GM23338 (cell line): ENCODE measurements at regions not wholly inside any gene's neighbourhood (a gene's known extent, or its start where the extent isn't known, plus 50 kb on each side); places are given as distances from the start of the nearest gene placed in this dataset.

ENCODE experiments used
- ATAC-seq: fragments of 200-7000 bp; cut with Tn5 transposase; 3 replicates; pipeline ENCODE4 v1.9.1; 2020
- DNase-seq: peaks from one replicate; pipeline ENCODE4 v3.0.0-alpha.2; 2015; ENCODE audit warnings: low spot score
- H2AFZ ChIP-seq: fragments of 200-600 bp; sonication (generic); 2 replicates; pipeline ENCODE4 v1.8.0; 2016; ENCODE audit warnings: antibody characterized with exemption, mild to moderate bottlenecking, moderate library complexity
- H3F3A ChIP-seq: fragments of 200-600 bp; sonication (generic); replicated peaks from 2 replicates; pipeline ENCODE4 v1.8.0; 2017; ENCODE audit warnings: antibody characterized with exemption, mixed run types, low read depth
- H3K27ac ChIP-seq: fragments of 200-600 bp; sonication (generic); 2 replicates; pipeline ENCODE4 v1.6.1; 2016; ENCODE audit warnings: low read depth
- H3K27me3 ChIP-seq: fragments of 200-600 bp; sonication (generic); 2 replicates; pipeline ENCODE4 v1.8.0; 2016; ENCODE audit warnings: mild to moderate bottlenecking, mixed run types, moderate library complexity; ENCODE audit not compliant: insufficient read depth
- H3K36me3 ChIP-seq: fragments of 200-600 bp; sonication (generic); 2 replicates; pipeline ENCODE4 v1.8.0; 2016; ENCODE audit warnings: mild to moderate bottlenecking; ENCODE audit not compliant: insufficient read depth
- H3K4me1 ChIP-seq: fragments of 200-600 bp; sonication (generic); 2 replicates; pipeline ENCODE4 v1.8.0; 2016; ENCODE audit warnings: mild to moderate bottlenecking, moderate library complexity; ENCODE audit not compliant: insufficient read depth
- H3K4me2 ChIP-seq: fragments of 200-600 bp; sonication (generic); 2 replicates; pipeline ENCODE4 v1.7.1; 2017; ENCODE audit warnings: mixed run types
- H3K4me3 ChIP-seq: fragments of 200-600 bp; sonication (generic); 2 replicates; pipeline ENCODE4 v1.6.1; 2016; ENCODE audit warnings: mixed run types
- H3K79me2 ChIP-seq: fragments of 200-600 bp; sonication (generic); replicated peaks from 2 replicates; pipeline ENCODE4 v1.8.0; 2017; ENCODE audit warnings: mild to moderate bottlenecking; ENCODE audit not compliant: insufficient read depth
- H3K9me2 ChIP-seq: fragments of 200-600 bp; sonication (generic); 2 replicates; pipeline ENCODE4 v1.8.0; 2017; ENCODE audit not compliant: insufficient read depth
- H4K20me1 ChIP-seq: fragments of 200-600 bp; sonication (generic); replicated peaks from 2 replicates; pipeline ENCODE4 v1.8.0; 2017; ENCODE audit warnings: mild to moderate bottlenecking; ENCODE audit not compliant: insufficient read depth
- H3K27ac Mint-ChIP-seq: 2 replicates; pipeline ENCODE4 v1.8.0; 2020; ENCODE audit warnings: inconsistent platforms, mild to moderate bottlenecking, moderate library complexity, mixed read lengths
- H3K27me3 Mint-ChIP-seq: 3 replicates; pipeline ENCODE4 v1.8.0; 2022; ENCODE audit warnings: low read depth, mild to moderate bottlenecking, moderate library complexity, mixed read lengths, inconsistent platforms; ENCODE audit not compliant: insufficient read depth, poor library complexity
- H3K36me3 Mint-ChIP-seq: 3 replicates; pipeline ENCODE4 v1.8.0; 2021; ENCODE audit warnings: low read depth, mild to moderate bottlenecking, inconsistent platforms, moderate library complexity, mixed read lengths
- H3K4me1 Mint-ChIP-seq: 3 replicates; pipeline ENCODE4 v1.8.0; 2020; ENCODE audit warnings: mild to moderate bottlenecking, inconsistent platforms, mixed read lengths
- H3K4me3 Mint-ChIP-seq: 3 replicates; pipeline ENCODE4 v1.8.0; 2021; ENCODE audit warnings: moderate library complexity, mild to moderate bottlenecking, inconsistent platforms, mixed read lengths
- H3K9me3 Mint-ChIP-seq: 3 replicates; pipeline ENCODE4 v1.8.0; 2020; ENCODE audit warnings: moderate library complexity, mild to moderate bottlenecking, inconsistent platforms, mixed read lengths
- CREB1 ChIP-seq: fragments of 250-450 bp; sonication (Bioruptor Pico); IDR thresholded peaks from 2 replicates; pipeline ENCODE4 v1.5.0; 2020; ENCODE audit warnings: low read depth, mild to moderate bottlenecking, moderate library complexity
- EZH2 ChIP-seq: fragments of 200-600 bp; sonication (generic); IDR thresholded peaks from one replicate; pipeline ENCODE4 v1.8.0; 2017; ENCODE audit warnings: antibody characterized with exemption, mild to moderate bottlenecking, low read depth; ENCODE audit not compliant: unreplicated experiment
- EZH2phosphoT487 ChIP-seq: fragments of 200-600 bp; sonication (generic); IDR thresholded peaks from one replicate; pipeline ENCODE4 v1.8.1; 2018; ENCODE audit warnings: antibody characterized with exemption; ENCODE audit not compliant: unreplicated experiment
- JUNB ChIP-seq: IDR thresholded peaks from one replicate; pipeline ENCODE4 v1.6.1; 2016; ENCODE audit warnings: antibody characterized with exemption; ENCODE audit not compliant: unreplicated experiment
- NANOG ChIP-seq: IDR thresholded peaks from 2 replicates; pipeline ENCODE4 v1.6.1; 2016; ENCODE audit warnings: antibody characterized with exemption, borderline replicate concordance
- POLR2AphosphoS5 ChIP-seq: IDR thresholded peaks from 2 replicates; pipeline ENCODE4 v1.6.1; 2016; ENCODE audit warnings: antibody characterized with exemption, low read depth
- STAT1 ChIP-seq: IDR thresholded peaks from one replicate; pipeline ENCODE4 v1.6.1; 2016; ENCODE audit warnings: antibody characterized with exemption; ENCODE audit not compliant: unreplicated experiment
- ZNF114 ChIP-seq: fragments of 250-450 bp; sonication (Bioruptor Pico); IDR thresholded peaks from 2 replicates; pipeline ENCODE4 v1.5.0; 2020; ENCODE audit warnings: mild to moderate bottlenecking, moderate library complexity
- TF ChIP-seq, protein P1 (sequence below): fragments of 250-450 bp; sonication (Bioruptor Pico); IDR thresholded peaks from 2 replicates; pipeline ENCODE4 v1.5.0; 2020; ENCODE audit warnings: mild to moderate bottlenecking, moderate library complexity
- TF ChIP-seq, protein P2 (sequence below): IDR thresholded peaks from one replicate; pipeline ENCODE4 v1.6.1; 2018; ENCODE audit warnings: antibody characterized with exemption; ENCODE audit not compliant: unreplicated experiment
- TF ChIP-seq, protein P3 (sequence below), 2 experiments: fragments of 200-600 bp in 1 of 2; sonication (generic) in 1 of 2; conservative IDR thresholded peaks; 2 replicates each; pipeline versions ENCODE4 v1.5.1 to v1.6.1; 2016 to 2017; ENCODE audit warnings: antibody characterized with exemption in 2 of 2, low read depth in 2 of 2, mild to moderate bottlenecking in 2 of 2, moderate library complexity in 1 of 2

DNA sequence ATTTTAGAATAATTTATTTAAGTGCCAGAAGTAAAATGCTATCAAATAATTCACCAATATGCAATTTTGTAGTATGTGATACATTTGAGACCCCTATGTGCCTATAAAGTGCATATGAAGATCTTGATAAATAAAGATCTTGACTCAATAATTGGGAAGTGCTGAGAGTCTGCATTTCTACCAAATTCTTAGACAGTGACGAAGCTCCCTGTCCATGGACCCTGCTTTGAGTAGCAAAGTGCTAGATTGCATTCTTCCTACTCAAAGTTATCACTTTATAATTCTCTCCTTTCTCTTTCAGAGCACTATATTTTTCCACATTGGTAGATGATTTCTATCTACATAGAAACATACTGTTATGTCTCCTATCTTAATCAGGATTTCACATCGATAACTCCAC is 1393.9 kb downstream of the ARAP2 start:
- Histone ChIP-seq H3K4me2 (no peak overlapping the region), H4K20me1 (no peaks in the 10 kb centered on the region), H2AFZ (no peak overlapping the region), H3K36me3 (no peaks in the 10 kb centered on the region), H3K9me2 (no peaks in the 10 kb centered on the region), H3K27ac (no peak overlapping the region), H3K4me1 (no peaks in the 10 kb centered on the region; the same call in 1 of the 2 replicates), H3K27me3 (no peaks in the 10 kb centered on the region), H3K4me3 (no peak overlapping the region), H3K79me2 (no peaks in the 10 kb centered on the region), H3F3A (no peaks in the 10 kb centered on the region)
- ATAC-seq (no peak), DNase-seq (no peak)
- Mint-ChIP-seq H3K27ac (no peak overlapping the region), H3K4me1 (no peaks in the 10 kb centered on the region), H3K9me3 (no peaks in the 10 kb centered on the region), H3K4me3 (no peak overlapping the region), H3K27me3 (no peaks in the 10 kb centered on the region), H3K36me3 (no peaks in the 10 kb centered on the region)
- TF ChIP-seq POLR2AphosphoS5, result no peak
- TF ChIP-seq EZH2, result no peak
- TF ChIP-seq CREB1 (CRISPR knock-in tag), result no peak
- TF ChIP-seq, protein P1, sequence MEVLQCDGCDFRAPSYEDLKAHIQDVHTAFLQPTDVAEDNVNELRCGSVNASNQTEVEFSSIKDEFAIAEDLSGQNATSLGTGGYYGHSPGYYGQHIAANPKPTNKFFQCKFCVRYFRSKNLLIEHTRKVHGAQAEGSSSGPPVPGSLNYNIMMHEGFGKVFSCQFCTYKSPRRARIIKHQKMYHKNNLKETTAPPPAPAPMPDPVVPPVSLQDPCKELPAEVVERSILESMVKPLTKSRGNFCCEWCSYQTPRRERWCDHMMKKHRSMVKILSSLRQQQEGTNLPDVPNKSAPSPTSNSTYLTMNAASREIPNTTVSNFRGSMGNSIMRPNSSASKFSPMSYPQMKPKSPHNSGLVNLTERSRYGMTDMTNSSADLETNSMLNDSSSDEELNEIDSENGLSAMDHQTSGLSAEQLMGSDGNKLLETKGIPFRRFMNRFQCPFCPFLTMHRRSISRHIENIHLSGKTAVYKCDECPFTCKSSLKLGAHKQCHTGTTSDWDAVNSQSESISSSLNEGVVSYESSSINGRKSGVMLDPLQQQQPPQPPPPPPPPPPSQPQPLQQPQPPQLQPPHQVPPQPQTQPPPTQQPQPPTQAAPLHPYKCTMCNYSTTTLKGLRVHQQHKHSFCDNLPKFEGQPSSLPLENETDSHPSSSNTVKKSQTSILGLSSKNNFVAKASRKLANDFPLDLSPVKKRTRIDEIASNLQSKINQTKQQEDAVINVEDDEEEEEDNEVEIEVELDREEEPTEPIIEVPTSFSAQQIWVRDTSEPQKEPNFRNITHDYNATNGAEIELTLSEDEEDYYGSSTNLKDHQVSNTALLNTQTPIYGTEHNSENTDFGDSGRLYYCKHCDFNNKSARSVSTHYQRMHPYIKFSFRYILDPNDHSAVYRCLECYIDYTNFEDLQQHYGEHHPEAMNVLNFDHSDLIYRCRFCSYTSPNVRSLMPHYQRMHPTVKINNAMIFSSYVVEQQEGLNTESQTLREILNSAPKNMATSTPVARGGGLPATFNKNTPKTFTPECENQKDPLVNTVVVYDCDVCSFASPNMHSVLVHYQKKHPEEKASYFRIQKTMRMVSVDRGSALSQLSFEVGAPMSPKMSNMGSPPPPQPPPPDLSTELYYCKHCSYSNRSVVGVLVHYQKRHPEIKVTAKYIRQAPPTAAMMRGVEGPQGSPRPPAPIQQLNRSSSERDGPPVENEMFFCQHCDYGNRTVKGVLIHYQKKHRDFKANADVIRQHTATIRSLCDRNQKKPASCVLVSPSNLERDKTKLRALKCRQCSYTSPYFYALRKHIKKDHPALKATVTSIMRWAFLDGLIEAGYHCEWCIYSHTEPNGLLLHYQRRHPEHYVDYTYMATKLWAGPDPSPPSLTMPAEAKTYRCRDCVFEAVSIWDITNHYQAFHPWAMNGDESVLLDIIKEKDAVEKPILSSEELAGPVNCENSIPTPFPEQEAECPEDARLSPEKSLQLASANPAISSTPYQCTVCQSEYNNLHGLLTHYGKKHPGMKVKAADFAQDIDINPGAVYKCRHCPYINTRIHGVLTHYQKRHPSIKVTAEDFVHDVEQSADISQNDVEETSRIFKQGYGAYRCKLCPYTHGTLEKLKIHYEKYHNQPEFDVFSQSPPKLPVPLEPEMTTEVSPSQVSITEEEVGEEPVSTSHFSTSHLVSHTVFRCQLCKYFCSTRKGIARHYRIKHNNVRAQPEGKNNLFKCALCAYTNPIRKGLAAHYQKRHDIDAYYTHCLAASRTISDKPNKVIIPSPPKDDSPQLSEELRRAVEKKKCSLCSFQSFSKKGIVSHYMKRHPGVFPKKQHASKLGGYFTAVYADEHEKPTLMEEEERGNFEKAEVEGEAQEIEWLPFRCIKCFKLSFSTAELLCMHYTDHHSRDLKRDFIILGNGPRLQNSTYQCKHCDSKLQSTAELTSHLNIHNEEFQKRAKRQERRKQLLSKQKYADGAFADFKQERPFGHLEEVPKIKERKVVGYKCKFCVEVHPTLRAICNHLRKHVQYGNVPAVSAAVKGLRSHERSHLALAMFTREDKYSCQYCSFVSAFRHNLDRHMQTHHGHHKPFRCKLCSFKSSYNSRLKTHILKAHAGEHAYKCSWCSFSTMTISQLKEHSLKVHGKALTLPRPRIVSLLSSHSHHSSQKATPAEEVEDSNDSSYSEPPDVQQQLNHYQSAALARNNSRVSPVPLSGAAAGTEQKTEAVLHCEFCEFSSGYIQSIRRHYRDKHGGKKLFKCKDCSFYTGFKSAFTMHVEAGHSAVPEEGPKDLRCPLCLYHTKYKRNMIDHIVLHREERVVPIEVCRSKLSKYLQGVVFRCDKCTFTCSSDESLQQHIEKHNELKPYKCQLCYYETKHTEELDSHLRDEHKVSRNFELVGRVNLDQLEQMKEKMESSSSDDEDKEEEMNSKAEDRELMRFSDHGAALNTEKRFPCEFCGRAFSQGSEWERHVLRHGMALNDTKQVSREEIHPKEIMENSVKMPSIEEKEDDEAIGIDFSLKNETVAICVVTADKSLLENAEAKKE (CRISPR knock-in tag), result no peak
- TF ChIP-seq, protein P2, sequence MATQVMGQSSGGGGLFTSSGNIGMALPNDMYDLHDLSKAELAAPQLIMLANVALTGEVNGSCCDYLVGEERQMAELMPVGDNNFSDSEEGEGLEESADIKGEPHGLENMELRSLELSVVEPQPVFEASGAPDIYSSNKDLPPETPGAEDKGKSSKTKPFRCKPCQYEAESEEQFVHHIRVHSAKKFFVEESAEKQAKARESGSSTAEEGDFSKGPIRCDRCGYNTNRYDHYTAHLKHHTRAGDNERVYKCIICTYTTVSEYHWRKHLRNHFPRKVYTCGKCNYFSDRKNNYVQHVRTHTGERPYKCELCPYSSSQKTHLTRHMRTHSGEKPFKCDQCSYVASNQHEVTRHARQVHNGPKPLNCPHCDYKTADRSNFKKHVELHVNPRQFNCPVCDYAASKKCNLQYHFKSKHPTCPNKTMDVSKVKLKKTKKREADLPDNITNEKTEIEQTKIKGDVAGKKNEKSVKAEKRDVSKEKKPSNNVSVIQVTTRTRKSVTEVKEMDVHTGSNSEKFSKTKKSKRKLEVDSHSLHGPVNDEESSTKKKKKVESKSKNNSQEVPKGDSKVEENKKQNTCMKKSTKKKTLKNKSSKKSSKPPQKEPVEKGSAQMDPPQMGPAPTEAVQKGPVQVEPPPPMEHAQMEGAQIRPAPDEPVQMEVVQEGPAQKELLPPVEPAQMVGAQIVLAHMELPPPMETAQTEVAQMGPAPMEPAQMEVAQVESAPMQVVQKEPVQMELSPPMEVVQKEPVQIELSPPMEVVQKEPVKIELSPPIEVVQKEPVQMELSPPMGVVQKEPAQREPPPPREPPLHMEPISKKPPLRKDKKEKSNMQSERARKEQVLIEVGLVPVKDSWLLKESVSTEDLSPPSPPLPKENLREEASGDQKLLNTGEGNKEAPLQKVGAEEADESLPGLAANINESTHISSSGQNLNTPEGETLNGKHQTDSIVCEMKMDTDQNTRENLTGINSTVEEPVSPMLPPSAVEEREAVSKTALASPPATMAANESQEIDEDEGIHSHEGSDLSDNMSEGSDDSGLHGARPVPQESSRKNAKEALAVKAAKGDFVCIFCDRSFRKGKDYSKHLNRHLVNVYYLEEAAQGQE, result no peak
- no peak for TF ChIP-seq ZNF114
- TF ChIP-seq, protein P3, sequence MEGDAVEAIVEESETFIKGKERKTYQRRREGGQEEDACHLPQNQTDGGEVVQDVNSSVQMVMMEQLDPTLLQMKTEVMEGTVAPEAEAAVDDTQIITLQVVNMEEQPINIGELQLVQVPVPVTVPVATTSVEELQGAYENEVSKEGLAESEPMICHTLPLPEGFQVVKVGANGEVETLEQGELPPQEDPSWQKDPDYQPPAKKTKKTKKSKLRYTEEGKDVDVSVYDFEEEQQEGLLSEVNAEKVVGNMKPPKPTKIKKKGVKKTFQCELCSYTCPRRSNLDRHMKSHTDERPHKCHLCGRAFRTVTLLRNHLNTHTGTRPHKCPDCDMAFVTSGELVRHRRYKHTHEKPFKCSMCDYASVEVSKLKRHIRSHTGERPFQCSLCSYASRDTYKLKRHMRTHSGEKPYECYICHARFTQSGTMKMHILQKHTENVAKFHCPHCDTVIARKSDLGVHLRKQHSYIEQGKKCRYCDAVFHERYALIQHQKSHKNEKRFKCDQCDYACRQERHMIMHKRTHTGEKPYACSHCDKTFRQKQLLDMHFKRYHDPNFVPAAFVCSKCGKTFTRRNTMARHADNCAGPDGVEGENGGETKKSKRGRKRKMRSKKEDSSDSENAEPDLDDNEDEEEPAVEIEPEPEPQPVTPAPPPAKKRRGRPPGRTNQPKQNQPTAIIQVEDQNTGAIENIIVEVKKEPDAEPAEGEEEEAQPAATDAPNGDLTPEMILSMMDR (conservative IDR thresholded peaks at IDR 0.05; ENCODE audit: low read depth in 2 of 2), result no peak
- TF ChIP-seq JUNB, result no peak
- TF ChIP-seq STAT1, result no peak
- no peak for TF ChIP-seq EZH2phosphoT487
- no peak for TF ChIP-seq NANOG
